ENCODE measurements at regions not wholly inside any gene's neighbourhood (a gene's known extent, or its start where the extent isn't known, plus 50 kb on each side); places are given as distances from the start of the nearest gene placed in this dataset.

- intact Hi-C loops (cut with micrococcal nuclease) = no loop called here
- Histone ChIP-seq H3K27me3 (replicated peaks in 1 of 4; ENCODE audit: control extremely low read depth in 1 of 4, control insufficient read depth in 3 of 4, insufficient read depth in 4 of 4, low read length in 3 of 4) (peaks cover 0 to 4% (median 0%) of the 10 kb centered on the region in 4 experiments), H3K27ac (ENCODE audit: low read length in 2 of 2) (no peak overlapping the region), H3K4me1 (ENCODE audit: control insufficient read depth in 2 of 2, insufficient read depth in 2 of 2, low read length in 2 of 2) (peaks cover 6 to 12% of the 10 kb centered on the region in 2 donors), H3K36me3 (replicated peaks in 1 of 2; ENCODE audit: control extremely low read depth in 1 of 2, control insufficient read depth in 1 of 2, extremely low read depth in 1 of 2, insufficient read depth in 2 of 2, low read length in 1 of 2) (no peaks in the 10 kb centered on the region), H3K9me3 (ENCODE audit: control extremely low read depth in 1 of 3, control insufficient read depth in 2 of 3, insufficient read depth in 1 of 3, low read length in 2 of 3) (no peaks in the 10 kb centered on the region), H3K4me3 (ENCODE audit: control extremely low read depth in 1 of 5, extremely low read depth in 1 of 5, insufficient read depth in 1 of 5, low read depth in 2 of 5, low read length in 4 of 5) (no peak overlapping the region), H4K20me1 (ENCODE audit: control insufficient read depth, insufficient read depth, low read length, poor library complexity, severe bottlenecking) (no peaks in the 10 kb centered on the region), H3K79me2 (ENCODE audit: control insufficient read depth, insufficient read depth, low read length) (no peaks in the 10 kb centered on the region), H3K9ac (ENCODE audit: low read length) (no peak overlapping the region), H3K4me2 (replicated peaks; ENCODE audit: low read depth, low read length, poor library complexity, severe bottlenecking) (no peak overlapping the region), H2AFZ (ENCODE audit: insufficient read depth, low read depth, low read length, poor library complexity, severe bottlenecking) (no peak overlapping the region)
- Mint-ChIP-seq H3K27me3 (no peaks in the 10 kb centered on the region), H3K4me3 (no peak overlapping the region), H3K27ac (no peak overlapping the region), H3K4me1 (peaks cover 17% of the 10 kb centered on the region), H3K9me3 (ENCODE audit: insufficient read depth) (no peaks in the 10 kb centered on the region)
- WGBS (ENCODE audit: insufficient coverage) = 90% methylated on average over 2 of the region's 2 CpGs
- no peak for ATAC-seq (ENCODE audit: low read depth)
- no peak for DNase-seq
- CTCF ChIA-PET = no interaction called here
- POLR2A ChIA-PET = no interaction called here
- no peak for TF ChIP-seq CTCF (IDR thresholded peaks at IDR 0.05)
- no peak for TF ChIP-seq EZH2 (IDR thresholded peaks at IDR 0.05; ENCODE audit: borderline replicate concordance, insufficient read depth, low read depth, low read length, poor library complexity, severe bottlenecking)
Observed at GRCh38 chr5:123817267-123817666, 305.3 kb downstream of the CSNK1G3 start.

GRCh38 chr5:123814801-123815470 is 303.0 kb downstream of the CSNK1G3 start:
- Histone ChIP-seq H4K20me1 (ENCODE audit: control insufficient read depth, insufficient read depth, low read length, poor library complexity, severe bottlenecking) (no peaks in the 10 kb centered on the region), H3K27ac (ENCODE audit: low read length in 2 of 2) (no peak overlapping the region), H3K4me3 (ENCODE audit: control extremely low read depth in 1 of 5, extremely low read depth in 1 of 5, insufficient read depth in 1 of 5, low read depth in 2 of 5, low read length in 4 of 5) (no peak overlapping the region), H2AFZ (ENCODE audit: insufficient read depth, low read depth, low read length, poor library complexity, severe bottlenecking) (no peak overlapping the region), H3K9ac (ENCODE audit: low read length) (no peak overlapping the region), H3K36me3 (replicated peaks in 1 of 2; ENCODE audit: control extremely low read depth in 1 of 2, control insufficient read depth in 1 of 2, extremely low read depth in 1 of 2, insufficient read depth in 2 of 2, low read length in 1 of 2) (no peaks in the 10 kb centered on the region), H3K4me1 (ENCODE audit: control insufficient read depth in 2 of 2, insufficient read depth in 2 of 2, low read length in 2 of 2) (peaks cover 13 to 14% of the 10 kb centered on the region in 2 donors), H3K9me3 (ENCODE audit: control extremely low read depth in 1 of 3, control insufficient read depth in 2 of 3, insufficient read depth in 1 of 3, low read length in 2 of 3) (no peaks in the 10 kb centered on the region), H3K4me2 (replicated peaks; ENCODE audit: low read depth, low read length, poor library complexity, severe bottlenecking) (no peak overlapping the region), H3K79me2 (ENCODE audit: control insufficient read depth, insufficient read depth, low read length) (no peaks in the 10 kb centered on the region), H3K27me3 (replicated peaks in 1 of 4; ENCODE audit: control extremely low read depth in 1 of 4, control insufficient read depth in 3 of 4, insufficient read depth in 4 of 4, low read length in 3 of 4) (peaks cover 0 to 4% (median 0%) of the 10 kb centered on the region in 4 experiments)
- CTCF ChIA-PET = interaction anchor here (1.4 kb wide), 1 partner anchor 13 kb away, joined by 3 read pairs; no protein-coding TSS in a partner anchor
- DNase-seq = no peak
- no peaks in the 10 kb centered on the region for H3K9me3 Mint-ChIP-seq (ENCODE audit: insufficient read depth)
- H3K27me3 Mint-ChIP-seq = no peaks in the 10 kb centered on the region
- no peak for ATAC-seq (ENCODE audit: low read depth)
- no peak overlapping the region for H3K4me3 Mint-ChIP-seq
- POLR2A ChIA-PET = no interaction called here
- 40% methylated on average over 2 of the region's 8 CpGs for WGBS (ENCODE audit: insufficient coverage)
- TF ChIP-seq CTCF (IDR thresholded peaks at IDR 0.05) = no peak
- TF ChIP-seq EZH2 (IDR thresholded peaks at IDR 0.05; ENCODE audit: borderline replicate concordance, insufficient read depth, low read depth, low read length, poor library complexity, severe bottlenecking) = no peak
- no peak overlapping the region for H3K27ac Mint-ChIP-seq
- peaks cover 23% of the 10 kb centered on the region for H3K4me1 Mint-ChIP-seq
- intact Hi-C loops (cut with micrococcal nuclease) = no loop called here
